ENCODE measurements at regions not wholly inside any gene's neighbourhood (a gene's known extent, or its start where the extent isn't known, plus 50 kb on each side); places are given as distances from the start of the nearest gene placed in this dataset.
"Not testable (repeated sequence)": the region's sequence is repeated elsewhere in the genome, so short reads cannot be mapped to it uniquely, and the experiment has no call there.

DNA sequence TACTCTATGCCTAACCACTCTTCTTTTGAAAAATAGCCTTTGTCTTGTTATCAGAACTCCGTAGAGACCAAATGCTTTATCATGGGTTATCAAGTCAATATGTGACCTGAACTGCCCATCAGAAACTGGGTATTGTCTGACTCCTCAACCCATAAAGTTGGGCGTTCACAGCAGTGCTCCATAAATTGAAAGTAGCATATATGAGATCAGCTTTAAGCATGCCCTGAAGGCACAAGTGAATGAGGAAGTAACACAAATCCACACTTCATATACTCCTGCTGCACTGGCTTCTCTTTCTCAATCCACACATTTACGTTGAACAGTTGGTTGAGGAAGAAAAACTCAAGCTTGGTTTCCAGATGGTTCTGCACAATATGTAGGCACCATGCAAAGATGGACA is 1106.0 kb downstream of the STIM2 start:
- TF ChIP-seq, protein P1, sequence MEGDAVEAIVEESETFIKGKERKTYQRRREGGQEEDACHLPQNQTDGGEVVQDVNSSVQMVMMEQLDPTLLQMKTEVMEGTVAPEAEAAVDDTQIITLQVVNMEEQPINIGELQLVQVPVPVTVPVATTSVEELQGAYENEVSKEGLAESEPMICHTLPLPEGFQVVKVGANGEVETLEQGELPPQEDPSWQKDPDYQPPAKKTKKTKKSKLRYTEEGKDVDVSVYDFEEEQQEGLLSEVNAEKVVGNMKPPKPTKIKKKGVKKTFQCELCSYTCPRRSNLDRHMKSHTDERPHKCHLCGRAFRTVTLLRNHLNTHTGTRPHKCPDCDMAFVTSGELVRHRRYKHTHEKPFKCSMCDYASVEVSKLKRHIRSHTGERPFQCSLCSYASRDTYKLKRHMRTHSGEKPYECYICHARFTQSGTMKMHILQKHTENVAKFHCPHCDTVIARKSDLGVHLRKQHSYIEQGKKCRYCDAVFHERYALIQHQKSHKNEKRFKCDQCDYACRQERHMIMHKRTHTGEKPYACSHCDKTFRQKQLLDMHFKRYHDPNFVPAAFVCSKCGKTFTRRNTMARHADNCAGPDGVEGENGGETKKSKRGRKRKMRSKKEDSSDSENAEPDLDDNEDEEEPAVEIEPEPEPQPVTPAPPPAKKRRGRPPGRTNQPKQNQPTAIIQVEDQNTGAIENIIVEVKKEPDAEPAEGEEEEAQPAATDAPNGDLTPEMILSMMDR (IDR thresholded peaks at IDR 0.05): no peak
- TF ChIP-seq ZFX (IDR thresholded peaks at IDR 0.05; ENCODE audit: borderline replicate concordance): no peak
- no peak overlapping the region for H3K27ac ChIP-seq

DNA sequence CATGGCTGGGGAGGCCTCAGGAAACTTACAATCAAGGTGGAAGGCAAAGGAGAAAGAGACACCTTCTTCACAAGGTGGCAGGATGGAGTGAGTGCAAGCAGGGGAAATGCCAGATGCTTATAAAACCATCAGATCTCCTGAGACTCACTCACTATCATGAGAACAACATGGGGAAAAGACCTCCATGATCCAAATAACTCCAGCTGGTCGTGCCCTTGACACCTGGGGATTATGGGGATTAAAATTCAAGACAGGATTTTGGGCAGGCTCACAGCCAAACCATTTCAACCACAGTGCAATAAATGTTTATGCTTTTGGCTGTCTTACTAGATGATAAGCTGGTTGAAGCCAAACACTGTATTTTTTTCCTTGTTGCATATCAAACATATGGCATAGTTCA is 1112.4 kb downstream of the STIM2 start:
- no peak overlapping the region for H3K27ac ChIP-seq
- TF ChIP-seq, protein P1 (IDR thresholded peaks at IDR 0.05): no peak
- no peak for TF ChIP-seq ZFX (IDR thresholded peaks at IDR 0.05; ENCODE audit: borderline replicate concordance)

GRCh38 chr4:27973700-27974099 is 1113.1 kb downstream of the STIM2 start:
- no peak overlapping the region for H3K27ac ChIP-seq
- TF ChIP-seq, protein P1 (IDR thresholded peaks at IDR 0.05): no peak
- TF ChIP-seq ZFX (IDR thresholded peaks at IDR 0.05; ENCODE audit: borderline replicate concordance): no peak

- H3K27ac ChIP-seq: no peak overlapping the region
- TF ChIP-seq, protein P1 (IDR thresholded peaks at IDR 0.05): no peak
- no peak for TF ChIP-seq ZFX (IDR thresholded peaks at IDR 0.05; ENCODE audit: borderline replicate concordance)
These were observed 1113.7 kb downstream of the STIM2 start for GRCh38 chr4:27974339-27974738.

GRCh38 chr4:27974881-27975280 is 1114.2 kb downstream of the STIM2 start:
- not testable (repeated sequence) for H3K27ac ChIP-seq

- not testable (repeated sequence) for H3K27ac ChIP-seq
These were observed 1117.9 kb downstream of the STIM2 start for GRCh38 chr4:27978427-27979109.

- H3K27ac ChIP-seq: no peak overlapping the region
- TF ChIP-seq, protein P1 (IDR thresholded peaks at IDR 0.05): no peak
- TF ChIP-seq ZFX (IDR thresholded peaks at IDR 0.05; ENCODE audit: borderline replicate concordance): no peak
These were observed 1124.9 kb downstream of the STIM2 start for GRCh38 chr4:27985522-27985921.

GRCh38 chr4:27986476-27986875 is 1125.8 kb downstream of the STIM2 start:
- TF ChIP-seq, protein P1 (IDR thresholded peaks at IDR 0.05): no peak
- TF ChIP-seq ZFX (IDR thresholded peaks at IDR 0.05; ENCODE audit: borderline replicate concordance): no peak
- H3K27ac ChIP-seq: no peak overlapping the region
